22Rv1 (cell line): ENCODE measurements at regions not wholly inside any gene's neighbourhood (a gene's known extent, or its start where the extent isn't known, plus 50 kb on each side); places are given as distances from the start of the nearest gene placed in this dataset.

Experiments
- H3K27ac ChIP-seq: fragments of 450-650 bp; 2 replicates; pipeline ENCODE4 v1.5.1; 2017
- ZFX ChIP-seq: fragments of 450-650 bp; IDR thresholded peaks from 2 replicates; pipeline ENCODE4 v1.6.1; 2017; ENCODE audit warnings: antibody characterized with exemption, borderline replicate concordance
- TF ChIP-seq, protein P1 (sequence below): fragments of 450-650 bp; IDR thresholded peaks from 2 replicates; pipeline ENCODE4 v1.5.1; 2017; ENCODE audit warnings: mild to moderate bottlenecking

GRCh38 chr10:130250127-130250526 is 113.9 kb downstream of the GLRX3 start:
- TF ChIP-seq ZFX = no peak
- TF ChIP-seq, protein P1, sequence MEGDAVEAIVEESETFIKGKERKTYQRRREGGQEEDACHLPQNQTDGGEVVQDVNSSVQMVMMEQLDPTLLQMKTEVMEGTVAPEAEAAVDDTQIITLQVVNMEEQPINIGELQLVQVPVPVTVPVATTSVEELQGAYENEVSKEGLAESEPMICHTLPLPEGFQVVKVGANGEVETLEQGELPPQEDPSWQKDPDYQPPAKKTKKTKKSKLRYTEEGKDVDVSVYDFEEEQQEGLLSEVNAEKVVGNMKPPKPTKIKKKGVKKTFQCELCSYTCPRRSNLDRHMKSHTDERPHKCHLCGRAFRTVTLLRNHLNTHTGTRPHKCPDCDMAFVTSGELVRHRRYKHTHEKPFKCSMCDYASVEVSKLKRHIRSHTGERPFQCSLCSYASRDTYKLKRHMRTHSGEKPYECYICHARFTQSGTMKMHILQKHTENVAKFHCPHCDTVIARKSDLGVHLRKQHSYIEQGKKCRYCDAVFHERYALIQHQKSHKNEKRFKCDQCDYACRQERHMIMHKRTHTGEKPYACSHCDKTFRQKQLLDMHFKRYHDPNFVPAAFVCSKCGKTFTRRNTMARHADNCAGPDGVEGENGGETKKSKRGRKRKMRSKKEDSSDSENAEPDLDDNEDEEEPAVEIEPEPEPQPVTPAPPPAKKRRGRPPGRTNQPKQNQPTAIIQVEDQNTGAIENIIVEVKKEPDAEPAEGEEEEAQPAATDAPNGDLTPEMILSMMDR = no peak
- H3K27ac ChIP-seq = no peak overlapping the region

DNA sequence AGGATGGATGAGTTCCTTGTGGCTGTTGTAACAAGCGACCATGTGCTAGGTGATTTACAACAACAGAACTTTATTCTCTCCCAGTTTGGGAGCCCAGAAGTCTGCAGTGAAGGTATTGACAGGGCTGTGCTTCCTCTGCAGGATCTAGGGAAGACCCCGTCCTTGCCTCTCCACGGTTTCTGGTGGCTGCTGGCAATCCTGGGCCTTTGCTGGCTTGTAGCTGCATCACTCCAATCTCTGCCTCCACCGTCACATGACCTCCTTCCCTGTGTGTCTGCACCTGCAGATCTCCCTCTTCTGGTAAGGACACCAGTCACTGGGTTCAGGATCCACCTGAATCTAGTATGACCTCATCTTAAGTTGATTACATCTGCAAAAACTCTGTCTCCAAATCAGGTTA is 115.6 kb downstream of the GLRX3 start:
- TF ChIP-seq ZFX = no peak
- TF ChIP-seq, protein P1 = no peak
- H3K27ac ChIP-seq = no peak overlapping the region

GRCh38 chr10:130254243-130254642 is 118.1 kb downstream of the GLRX3 start:
- H3K27ac ChIP-seq = no peak overlapping the region
- no peak for TF ChIP-seq ZFX

DNA sequence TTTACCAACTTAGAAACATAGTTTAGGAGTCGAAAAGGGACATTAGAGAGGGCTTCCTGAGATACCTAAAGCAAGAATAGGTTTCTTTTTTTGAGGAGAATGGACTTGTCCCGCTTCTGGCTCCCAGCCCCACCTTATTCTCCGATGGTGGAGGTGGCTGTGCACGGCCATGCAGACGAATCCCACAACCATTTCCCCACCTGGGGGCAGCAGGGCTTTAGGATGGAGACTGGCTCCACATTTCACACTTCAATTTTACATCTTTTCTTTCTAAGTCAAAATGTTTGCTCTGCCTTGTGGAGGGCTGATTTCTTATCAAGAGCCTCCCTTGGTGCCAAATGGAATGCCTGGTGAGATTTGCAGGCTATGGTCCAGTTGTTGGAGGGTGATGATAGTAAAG is 118.5 kb downstream of the GLRX3 start:
- no peak overlapping the region for H3K27ac ChIP-seq
- no peak for TF ChIP-seq ZFX
- TF ChIP-seq, protein P1 = no peak

- no peak overlapping the region for H3K27ac ChIP-seq
- TF ChIP-seq, protein P1 = no peak
- no peak for TF ChIP-seq ZFX
Measured at GRCh38 chr10:130255777-130256176, 119.6 kb downstream of the GLRX3 start.

- TF ChIP-seq, protein P1 = no peak
- no peak for TF ChIP-seq ZFX
- no peak overlapping the region for H3K27ac ChIP-seq
Measured at GRCh38 chr10:130257897-130258296, 121.7 kb downstream of the GLRX3 start.

DNA sequence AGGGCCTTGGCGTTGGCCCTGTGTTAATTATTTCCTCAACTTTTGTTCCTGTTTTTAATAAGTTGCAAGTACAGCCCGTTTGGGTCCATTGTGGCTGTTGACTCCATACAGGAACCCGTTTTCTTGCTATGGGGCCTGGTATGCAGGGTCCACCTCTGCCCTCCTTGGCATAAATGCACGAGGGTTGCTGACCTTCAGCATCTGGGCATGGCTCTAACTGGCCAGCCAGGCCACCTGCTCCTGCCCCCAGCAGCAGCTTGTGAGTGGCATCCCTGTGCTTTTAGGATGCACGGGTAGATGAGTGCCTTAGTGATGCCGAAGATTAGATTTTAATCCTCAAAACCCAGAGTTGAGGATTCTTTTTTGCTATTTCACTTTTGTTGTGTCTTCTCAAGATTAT is 123.2 kb downstream of the GLRX3 start:
- H3K27ac ChIP-seq = no peak overlapping the region
- TF ChIP-seq, protein P1 = no peak
- TF ChIP-seq ZFX = no peak

DNA sequence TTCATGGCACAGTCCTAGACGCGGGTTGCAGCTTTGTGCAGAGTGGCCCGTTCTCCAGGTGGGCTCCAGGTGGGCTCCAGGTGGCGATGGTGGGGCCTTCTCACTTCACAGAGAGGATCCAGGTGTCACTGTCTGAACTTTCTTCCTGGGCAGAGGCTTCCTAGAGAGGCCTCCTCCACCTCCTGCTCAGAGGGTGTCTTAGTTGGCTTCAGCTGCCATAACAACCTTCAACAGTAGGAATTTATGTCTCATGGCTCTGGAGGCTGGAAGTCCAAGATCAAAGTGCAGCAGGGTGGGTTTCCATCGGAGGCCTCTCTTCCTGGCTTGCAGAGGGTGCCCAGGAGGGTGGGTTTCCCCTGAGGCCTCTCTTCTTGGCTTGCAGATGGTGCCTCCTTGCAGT is 125.1 kb downstream of the GLRX3 start:
- TF ChIP-seq ZFX = no peak
- TF ChIP-seq, protein P1 = no peak
- H3K27ac ChIP-seq = no peak overlapping the region
